ENCODE measurements at regions not wholly inside any gene's neighbourhood (a gene's known extent, or its start where the extent isn't known, plus 50 kb on each side); places are given as distances from the start of the nearest gene placed in this dataset.

GRCh38 chr14:65975865-65976264 lies 510.3 kb upstream of the CCDC196 start:
- TF ChIP-seq CTCF (IDR thresholded peaks at IDR 0.05): no peak
- no peak for TF ChIP-seq EZH2 (IDR thresholded peaks at IDR 0.05)

Measured in neural progenitor cell (in vitro differentiated cells).